Prostate gland (tissue), 2 donors: ENCODE measurements at regions not wholly inside any gene's neighbourhood (a gene's known extent, or its start where the extent isn't known, plus 50 kb on each side); places are given as distances from the start of the nearest gene placed in this dataset.

Experiments
- CTCF ChIP-seq, 4 experiments: fragments of 200-600 bp in 2 of 4; fragments of 450-650 bp in 2 of 4; sonication (generic) in 2 of 4; IDR thresholded peaks; 1 replicate in 3 of 4; 2 replicates in 1 of 4; pipeline ENCODE4 v1.5.1; 2016 to 2019; ENCODE audit warnings: antibody characterized with exemption in 4 of 4, mild to moderate bottlenecking in 2 of 4, moderate library complexity in 2 of 4
- POLR2A ChIP-seq: fragments of 450-650 bp; IDR thresholded peaks from one replicate; pipeline ENCODE4 v1.6.1; 2016; ENCODE audit warnings: antibody characterized with exemption, mild to moderate bottlenecking

- no peak for TF ChIP-seq CTCF (IDR thresholded peaks at IDR 0.05)
- TF ChIP-seq POLR2A: no peak
These were observed 100.1 kb upstream of the ALDH1A3 start for GRCh38 chr15:100779331-100780207.
